Trophoblast cell (in vitro differentiated cells and primary cell): ENCODE measurements at regions not wholly inside any gene's neighbourhood (a gene's known extent, or its start where the extent isn't known, plus 50 kb on each side); places are given as distances from the start of the nearest gene placed in this dataset.

Experiments
- DNase-seq, 2 donors: peaks; one replicate each; pipeline ENCODE4 v3.0.0-alpha.2; 2016
- H2AFZ ChIP-seq: 2 replicates; pipeline ENCODE4 v1.6.1; 2013; ENCODE audit warnings: low read length, moderate library complexity, mild to moderate bottlenecking; ENCODE audit not compliant: insufficient read depth, poor library complexity
- H2AK5ac ChIP-seq: 2 replicates; pipeline ENCODE4 v1.6.1; 2013; ENCODE audit warnings: mild to moderate bottlenecking, low read length
- H2BK120ac ChIP-seq: 2 replicates; pipeline ENCODE4 v1.6.1; 2013; ENCODE audit warnings: low read length, mild to moderate bottlenecking, moderate library complexity; ENCODE audit not compliant: insufficient read depth, poor library complexity
- H2BK12ac ChIP-seq: 2 replicates; pipeline ENCODE4 v1.6.1; 2013; ENCODE audit warnings: mild to moderate bottlenecking, low read length, moderate library complexity
- H2BK5ac ChIP-seq: 2 replicates; pipeline ENCODE4 v1.6.1; 2013; ENCODE audit warnings: low read length, low read depth, moderate library complexity, mild to moderate bottlenecking; ENCODE audit not compliant: poor library complexity
- H3K14ac ChIP-seq: 2 replicates; pipeline ENCODE4 v1.6.1; 2013; ENCODE audit warnings: mild to moderate bottlenecking, low read length
- H3K18ac ChIP-seq: 2 replicates; pipeline ENCODE4 v1.6.1; 2013; ENCODE audit warnings: mild to moderate bottlenecking, low read length
- H3K23ac ChIP-seq: 2 replicates; pipeline ENCODE4 v1.6.1; 2013; ENCODE audit warnings: low read length
- H3K27ac ChIP-seq: 2 replicates; pipeline ENCODE4 v1.5.1; 2013; ENCODE audit warnings: low read depth, mild to moderate bottlenecking, inconsistent platforms, low read length, moderate library complexity
- H3K27me3 ChIP-seq: 2 replicates; pipeline ENCODE4 v1.6.1; 2013; ENCODE audit warnings: inconsistent platforms, mild to moderate bottlenecking, low read length, moderate library complexity; ENCODE audit not compliant: insufficient read depth
- H3K36me3 ChIP-seq, 2 experiments: 1 replicate in 1 of 2; 2 replicates in 1 of 2; pipeline ENCODE4 v1.6.1; 2013; ENCODE audit warnings: low read length in 2 of 2, mild to moderate bottlenecking in 2 of 2, moderate library complexity in 1 of 2; ENCODE audit not compliant: insufficient read depth in 2 of 2, control insufficient read depth in 1 of 2
- H3K4ac ChIP-seq: 2 replicates; pipeline ENCODE4 v1.6.1; 2013; ENCODE audit warnings: low read depth, mild to moderate bottlenecking, low read length, moderate library complexity
- H3K4me1 ChIP-seq, 2 experiments: 1 replicate in 1 of 2; 2 replicates in 1 of 2; pipeline ENCODE4 v1.6.1; 2013; ENCODE audit warnings: low read length in 2 of 2, mild to moderate bottlenecking in 2 of 2, moderate library complexity in 1 of 2; ENCODE audit not compliant: insufficient read depth in 2 of 2, control insufficient read depth in 1 of 2
- H3K4me2 ChIP-seq: 2 replicates; pipeline ENCODE4 v1.6.1; 2013; ENCODE audit warnings: inconsistent platforms, mild to moderate bottlenecking, low read length, moderate library complexity
- H3K4me3 ChIP-seq: 2 replicates; pipeline ENCODE4 v1.5.1; 2013; ENCODE audit warnings: mild to moderate bottlenecking, low read depth, low read length, inconsistent platforms
- H3K79me1 ChIP-seq: one replicate; pipeline ENCODE4 v1.6.1; 2013; ENCODE audit warnings: low read length
- H3K79me2 ChIP-seq: 2 replicates; pipeline ENCODE4 v1.6.1; 2013; ENCODE audit warnings: low read length, mild to moderate bottlenecking; ENCODE audit not compliant: control insufficient read depth, insufficient read depth, poor library complexity
- H3K9ac ChIP-seq: 2 replicates; pipeline ENCODE4 v1.6.1; 2013; ENCODE audit warnings: mild to moderate bottlenecking, low read length
- H3K9me3 ChIP-seq: 2 replicates; pipeline ENCODE4 v1.6.1; 2013; ENCODE audit warnings: low read depth, mild to moderate bottlenecking, control low read depth, inconsistent platforms, low read length; ENCODE audit not compliant: insufficient read depth
- H4K12ac ChIP-seq: 2 replicates; pipeline ENCODE4 v1.6.1; 2013; ENCODE audit warnings: low read depth, mild to moderate bottlenecking, low read length, moderate library complexity
- H4K8ac ChIP-seq: 2 replicates; pipeline ENCODE4 v1.6.1; 2013; ENCODE audit warnings: low read depth, mild to moderate bottlenecking, low read length, moderate library complexity
- H4K91ac ChIP-seq: one replicate; pipeline ENCODE4 v1.6.1; 2013; ENCODE audit warnings: low read depth, mild to moderate bottlenecking, low read length, moderate library complexity
- WGBS: extraction: QIAGEN DNeasy Blood & Tissue Kit; methylation state at CpG from one replicate; pipeline ENCODE4 v1.1.7; 2013; ENCODE audit warnings: missing lambda C conversion rate; ENCODE audit not compliant: insufficient read length, insufficient coverage; ENCODE audit errors: extremely low coverage; 5-methylcytosine and 5-hydroxymethylcytosine counted together

- no peak overlapping the region for H3K27ac ChIP-seq
- no peak overlapping the region for H3K4me2 ChIP-seq
- H3K79me1 ChIP-seq: no peaks in the 10 kb centered on the region
- no peaks in the 10 kb centered on the region for H3K4me1 ChIP-seq
- no peak overlapping the region for H4K91ac ChIP-seq
- no peaks in the 10 kb centered on the region for H3K36me3 ChIP-seq
- H3K14ac ChIP-seq: no peak overlapping the region
- H3K79me2 ChIP-seq: no peaks in the 10 kb centered on the region
- no peaks in the 10 kb centered on the region for H3K27me3 ChIP-seq
- no CpG with 5 or more reads among the region's 4 CpGs for WGBS
- no peak overlapping the region for H4K8ac ChIP-seq
- no peak for DNase-seq
- no peak overlapping the region for H2BK120ac ChIP-seq
- no peaks in the 10 kb centered on the region for H3K9me3 ChIP-seq
- H3K18ac ChIP-seq: no peak overlapping the region
- no peak overlapping the region for H3K4me3 ChIP-seq
- H3K9ac ChIP-seq: no peak overlapping the region
- no peak overlapping the region for H2AFZ ChIP-seq
- no peak overlapping the region for H2BK12ac ChIP-seq
- no peak overlapping the region for H4K12ac ChIP-seq
- H3K4ac ChIP-seq: no peak overlapping the region
- no peak overlapping the region for H2BK5ac ChIP-seq
- H3K23ac ChIP-seq: no peak overlapping the region
- H2AK5ac ChIP-seq: no peak overlapping the region
Measured at GRCh38 chr13:94959626-94960025, 247.3 kb upstream of the SOX21 start.

- Histone ChIP-seq H3K14ac (no peak overlapping the region), H3K4me2 (no peak overlapping the region), H2BK5ac (no peak overlapping the region), H3K9ac (no peak overlapping the region), H3K4me1 (no peaks in the 10 kb centered on the region), H4K91ac (no peak overlapping the region), H3K4ac (no peak overlapping the region), H3K18ac (no peak overlapping the region), H4K8ac (no peak overlapping the region), H3K27me3 (no peaks in the 10 kb centered on the region), H3K9me3 (peaks cover 1% of the 10 kb centered on the region), H3K79me2 (no peaks in the 10 kb centered on the region), H3K27ac (no peak overlapping the region), H4K12ac (no peak overlapping the region), H3K36me3 (no peaks in the 10 kb centered on the region), H3K4me3 (no peak overlapping the region), H2BK12ac (no peak overlapping the region), H2AFZ (no peak overlapping the region), H2BK120ac (no peak overlapping the region), H3K79me1 (no peaks in the 10 kb centered on the region), H3K23ac (no peak overlapping the region), H2AK5ac (no peak overlapping the region)
- DNase-seq: no peak
- no CpG with 5 or more reads among the region's 5 CpGs for WGBS
Measured at GRCh38 chr13:94956417-94957110, 244.2 kb upstream of the SOX21 start.

- Histone ChIP-seq H3K27me3 (no peaks in the 10 kb centered on the region), H4K91ac (no peak overlapping the region), H3K27ac (no peak overlapping the region), H2BK120ac (no peak overlapping the region), H2AFZ (no peak overlapping the region), H4K8ac (no peak overlapping the region), H3K14ac (no peak overlapping the region), H3K18ac (no peak overlapping the region), H2BK5ac (no peak overlapping the region), H3K4ac (no peak overlapping the region), H3K4me2 (no peak overlapping the region), H3K4me3 (no peak overlapping the region), H3K79me2 (no peaks in the 10 kb centered on the region), H2BK12ac (no peak overlapping the region), H2AK5ac (no peak overlapping the region), H3K36me3 (no peaks in the 10 kb centered on the region), H4K12ac (no peak overlapping the region), H3K4me1 (no peaks in the 10 kb centered on the region), H3K9ac (no peak overlapping the region), H3K23ac (no peak overlapping the region), H3K79me1 (no peaks in the 10 kb centered on the region), H3K9me3 (peaks cover 1% of the 10 kb centered on the region)
- no peak for DNase-seq
Measured at GRCh38 chr13:94952787-94953186, 240.4 kb upstream of the SOX21 start.

- H4K12ac ChIP-seq: no peak overlapping the region
- H3K14ac ChIP-seq: no peak overlapping the region
- H3K18ac ChIP-seq: no peak overlapping the region
- H3K4me3 ChIP-seq: no peak overlapping the region
- H3K27ac ChIP-seq: no peak overlapping the region
- no peak overlapping the region for H4K91ac ChIP-seq
- H2BK120ac ChIP-seq: no peak overlapping the region
- no peak overlapping the region for H3K23ac ChIP-seq
- peaks cover 1% of the 10 kb centered on the region for H3K9me3 ChIP-seq
- no peak overlapping the region for H3K9ac ChIP-seq
- no peak overlapping the region for H3K4ac ChIP-seq
- no peaks in the 10 kb centered on the region for H3K27me3 ChIP-seq
- H2AK5ac ChIP-seq: no peak overlapping the region
- H2BK5ac ChIP-seq: no peak overlapping the region
- no peak overlapping the region for H3K4me2 ChIP-seq
- no peaks in the 10 kb centered on the region for H3K79me1 ChIP-seq
- H2AFZ ChIP-seq: no peak overlapping the region
- no peak overlapping the region for H4K8ac ChIP-seq
- no CpG with 5 or more reads among the region's 8 CpGs for WGBS
- DNase-seq: peak in 1 of 2 donors; percentile 37
- no peak overlapping the region for H2BK12ac ChIP-seq
- H3K79me2 ChIP-seq: no peaks in the 10 kb centered on the region
- no peaks in the 10 kb centered on the region for H3K36me3 ChIP-seq
- no peaks in the 10 kb centered on the region for H3K4me1 ChIP-seq
Measured at GRCh38 chr13:94950303-94950702, 238.0 kb upstream of the SOX21 start.
